ENCODE measurements at regions not wholly inside any gene's neighbourhood (a gene's known extent, or its start where the extent isn't known, plus 50 kb on each side); places are given as distances from the start of the nearest gene placed in this dataset.
A peak's percentile ranks its signal among the peaks of the same experiment; 100 is the strongest.
"Not testable (repeated sequence)": the region's sequence is repeated elsewhere in the genome, so short reads cannot be mapped to it uniquely, and the experiment has no call there.

DNA sequence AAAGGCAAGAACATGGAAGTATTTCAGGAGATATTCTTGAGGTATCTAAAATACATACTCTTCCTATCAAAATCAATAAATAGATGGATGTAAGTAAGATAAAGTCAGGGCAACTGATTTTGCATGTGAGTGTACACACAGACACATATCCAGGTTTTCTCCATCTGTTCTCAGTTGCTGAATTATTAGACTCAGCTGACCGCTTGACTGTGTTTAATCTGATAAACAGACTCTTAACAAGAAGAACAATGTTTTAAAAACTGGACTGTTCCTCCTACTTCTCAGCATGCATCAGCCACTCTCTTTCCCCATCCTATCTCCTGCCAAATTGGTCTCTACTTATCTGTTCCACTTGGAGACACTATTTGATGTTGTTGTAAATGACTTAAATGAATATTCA, 73.5 kb downstream of the GOLGA8G start:
- H3K9me3 ChIP-seq (ENCODE audit: insufficient read depth, low read depth, low read length), result no peaks in the 10 kb centered on the region
- no peak for TF ChIP-seq EZH2 (IDR thresholded peaks at IDR 0.05; ENCODE audit: insufficient read depth, low read length)
- TF ChIP-seq, protein P1, sequence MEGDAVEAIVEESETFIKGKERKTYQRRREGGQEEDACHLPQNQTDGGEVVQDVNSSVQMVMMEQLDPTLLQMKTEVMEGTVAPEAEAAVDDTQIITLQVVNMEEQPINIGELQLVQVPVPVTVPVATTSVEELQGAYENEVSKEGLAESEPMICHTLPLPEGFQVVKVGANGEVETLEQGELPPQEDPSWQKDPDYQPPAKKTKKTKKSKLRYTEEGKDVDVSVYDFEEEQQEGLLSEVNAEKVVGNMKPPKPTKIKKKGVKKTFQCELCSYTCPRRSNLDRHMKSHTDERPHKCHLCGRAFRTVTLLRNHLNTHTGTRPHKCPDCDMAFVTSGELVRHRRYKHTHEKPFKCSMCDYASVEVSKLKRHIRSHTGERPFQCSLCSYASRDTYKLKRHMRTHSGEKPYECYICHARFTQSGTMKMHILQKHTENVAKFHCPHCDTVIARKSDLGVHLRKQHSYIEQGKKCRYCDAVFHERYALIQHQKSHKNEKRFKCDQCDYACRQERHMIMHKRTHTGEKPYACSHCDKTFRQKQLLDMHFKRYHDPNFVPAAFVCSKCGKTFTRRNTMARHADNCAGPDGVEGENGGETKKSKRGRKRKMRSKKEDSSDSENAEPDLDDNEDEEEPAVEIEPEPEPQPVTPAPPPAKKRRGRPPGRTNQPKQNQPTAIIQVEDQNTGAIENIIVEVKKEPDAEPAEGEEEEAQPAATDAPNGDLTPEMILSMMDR (IDR thresholded peaks at IDR 0.05; ENCODE audit: insufficient read depth, low read depth, low read length), result no peak
- no peaks in the 10 kb centered on the region for H4K20me1 ChIP-seq (ENCODE audit: insufficient read depth, low read length)
- Mint-ChIP-seq H3K4me3 (ENCODE audit: unreplicated experiment) (no peak overlapping the region), H3K36me3 (ENCODE audit: low read depth, unreplicated experiment) (peaks cover 3% of the 10 kb centered on the region), H3K4me1 (ENCODE audit: low read depth, unreplicated experiment) (no peaks in the 10 kb centered on the region), H3K27ac (ENCODE audit: unreplicated experiment) (no peak overlapping the region), H3K27me3 (ENCODE audit: low read depth, unreplicated experiment) (peaks cover 15% of the 10 kb centered on the region), H3K9me3 (ENCODE audit: unreplicated experiment) (no peaks in the 10 kb centered on the region)
- no peak overlapping the region for H2AFZ ChIP-seq (ENCODE audit: low read depth, low read length)
- H3K4me2 ChIP-seq (ENCODE audit: low read length), result no peak overlapping the region
- no peaks in the 10 kb centered on the region for H3K79me2 ChIP-seq (ENCODE audit: insufficient read depth, low read length)
- H3K4me1 ChIP-seq (ENCODE audit: insufficient read depth, low read length), result no peaks in the 10 kb centered on the region
- no peaks in the 10 kb centered on the region for H3K27me3 ChIP-seq (ENCODE audit: insufficient read depth, low read length)
- no peak overlapping the region for H3K27ac ChIP-seq (ENCODE audit: low read depth, low read length)
- FAIRE-seq (no peak), DNase-seq (ENCODE audit: low read depth) (no peak)
- H3K36me3 ChIP-seq (ENCODE audit: insufficient read depth, low read length), result no peaks in the 10 kb centered on the region
- no peak overlapping the region for H3K4me3 ChIP-seq (ENCODE audit: insufficient read depth, low read depth, low read length)
- H3K9ac ChIP-seq (ENCODE audit: low read length), result no peak overlapping the region

DNA sequence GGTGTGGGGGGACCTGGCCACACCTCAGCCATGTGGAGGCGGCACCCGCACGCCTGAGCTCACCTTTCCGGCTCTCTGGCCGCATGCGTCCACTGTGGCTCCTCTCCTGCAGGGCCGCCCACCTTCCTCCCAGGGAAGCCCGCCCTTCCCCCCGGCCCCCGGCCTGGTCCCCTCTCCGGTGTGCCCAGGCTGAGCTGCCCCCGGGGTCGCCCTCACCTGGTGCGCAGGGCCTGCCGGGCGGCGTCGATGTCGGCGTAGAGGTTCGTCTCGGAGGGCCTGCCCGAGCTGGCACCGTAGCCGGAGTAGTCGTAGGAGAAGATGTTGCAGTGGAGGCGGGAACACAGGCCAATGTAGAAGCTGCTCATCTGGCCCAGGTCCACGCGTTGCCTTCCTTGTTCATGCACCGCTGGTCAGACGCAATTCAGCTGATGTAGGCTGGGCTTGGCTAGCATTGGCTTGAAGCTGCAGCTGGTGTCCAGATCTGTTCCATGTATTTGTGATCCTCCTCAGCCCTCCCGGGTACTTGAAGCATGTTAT, 75.3 kb downstream of the GOLGA8G start:
- H3K9ac ChIP-seq (ENCODE audit: low read length); H3K79me2 ChIP-seq (ENCODE audit: insufficient read depth, low read length); H3K4me1 Mint-ChIP-seq (ENCODE audit: low read depth, unreplicated experiment); H3K4me2 ChIP-seq (ENCODE audit: low read length); H3K4me1 ChIP-seq (ENCODE audit: insufficient read depth, low read length); H3K4me3 ChIP-seq (ENCODE audit: insufficient read depth, low read depth, low read length); DNase-seq (ENCODE audit: low read depth); H4K20me1 ChIP-seq (ENCODE audit: insufficient read depth, low read length); H3K27ac ChIP-seq (ENCODE audit: low read depth, low read length); H3K27me3 ChIP-seq (ENCODE audit: insufficient read depth, low read length); H3K36me3 ChIP-seq (ENCODE audit: insufficient read depth, low read length); H3K9me3 Mint-ChIP-seq (ENCODE audit: unreplicated experiment); H2AFZ ChIP-seq (ENCODE audit: low read depth, low read length); H3K27ac Mint-ChIP-seq (ENCODE audit: unreplicated experiment); FAIRE-seq; H3K9me3 ChIP-seq (ENCODE audit: insufficient read depth, low read depth, low read length); H3K4me3 Mint-ChIP-seq (ENCODE audit: unreplicated experiment); H3K36me3 Mint-ChIP-seq (ENCODE audit: low read depth, unreplicated experiment): not testable (repeated sequence)
- H3K27me3 Mint-ChIP-seq (ENCODE audit: low read depth, unreplicated experiment), result peaks cover 15% of the 10 kb centered on the region

DNA sequence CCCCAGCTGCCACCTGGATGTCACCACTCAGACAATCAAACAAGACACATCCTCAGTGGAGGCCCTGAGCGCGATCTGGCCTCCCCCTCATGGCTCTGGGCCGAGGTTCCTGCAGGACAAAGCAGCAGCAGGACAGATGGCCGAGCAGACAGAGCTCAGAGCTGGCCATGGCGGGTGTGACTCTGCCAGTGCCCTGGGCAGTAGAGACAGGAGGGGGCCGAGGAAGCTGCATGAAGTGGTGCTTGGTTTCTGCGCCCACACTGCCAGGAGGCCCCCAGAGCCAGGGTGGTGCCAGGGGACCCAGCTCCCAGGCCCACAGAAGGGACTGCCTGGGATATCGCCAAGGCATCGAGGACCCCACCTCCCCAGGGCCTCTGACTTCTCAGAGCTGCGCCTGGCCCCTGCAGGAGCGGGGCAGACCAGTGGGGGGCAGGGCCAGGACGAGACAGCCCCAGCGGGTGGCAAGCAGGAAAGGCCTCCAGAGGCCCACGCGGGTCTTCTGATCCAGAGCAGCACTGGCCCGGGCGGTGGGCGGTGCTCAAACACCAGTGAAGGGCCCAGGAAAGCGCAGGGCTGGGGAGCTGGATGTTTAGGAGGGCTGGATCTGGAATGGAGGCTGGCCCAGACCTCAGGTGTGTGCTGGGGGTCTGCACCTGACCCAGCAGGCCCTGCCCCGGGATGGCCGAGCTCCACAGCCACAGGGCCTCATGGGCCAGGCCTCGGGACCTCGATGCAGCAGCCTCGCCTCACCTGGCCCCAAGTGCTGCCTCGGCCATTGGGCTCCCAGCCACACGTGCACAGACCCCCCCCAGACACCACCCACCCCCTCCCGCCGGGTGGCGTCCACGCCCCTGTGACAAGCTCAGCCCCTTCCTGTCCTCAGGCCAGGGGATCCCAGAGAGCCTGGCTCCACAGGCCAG, 76.0 kb downstream of the GOLGA8G start:
- peak overlapping the region; percentile 60 for H3K4me3 Mint-ChIP-seq (ENCODE audit: unreplicated experiment)
- FAIRE-seq (no peak), DNase-seq (ENCODE audit: low read depth) (no peak)

DNA sequence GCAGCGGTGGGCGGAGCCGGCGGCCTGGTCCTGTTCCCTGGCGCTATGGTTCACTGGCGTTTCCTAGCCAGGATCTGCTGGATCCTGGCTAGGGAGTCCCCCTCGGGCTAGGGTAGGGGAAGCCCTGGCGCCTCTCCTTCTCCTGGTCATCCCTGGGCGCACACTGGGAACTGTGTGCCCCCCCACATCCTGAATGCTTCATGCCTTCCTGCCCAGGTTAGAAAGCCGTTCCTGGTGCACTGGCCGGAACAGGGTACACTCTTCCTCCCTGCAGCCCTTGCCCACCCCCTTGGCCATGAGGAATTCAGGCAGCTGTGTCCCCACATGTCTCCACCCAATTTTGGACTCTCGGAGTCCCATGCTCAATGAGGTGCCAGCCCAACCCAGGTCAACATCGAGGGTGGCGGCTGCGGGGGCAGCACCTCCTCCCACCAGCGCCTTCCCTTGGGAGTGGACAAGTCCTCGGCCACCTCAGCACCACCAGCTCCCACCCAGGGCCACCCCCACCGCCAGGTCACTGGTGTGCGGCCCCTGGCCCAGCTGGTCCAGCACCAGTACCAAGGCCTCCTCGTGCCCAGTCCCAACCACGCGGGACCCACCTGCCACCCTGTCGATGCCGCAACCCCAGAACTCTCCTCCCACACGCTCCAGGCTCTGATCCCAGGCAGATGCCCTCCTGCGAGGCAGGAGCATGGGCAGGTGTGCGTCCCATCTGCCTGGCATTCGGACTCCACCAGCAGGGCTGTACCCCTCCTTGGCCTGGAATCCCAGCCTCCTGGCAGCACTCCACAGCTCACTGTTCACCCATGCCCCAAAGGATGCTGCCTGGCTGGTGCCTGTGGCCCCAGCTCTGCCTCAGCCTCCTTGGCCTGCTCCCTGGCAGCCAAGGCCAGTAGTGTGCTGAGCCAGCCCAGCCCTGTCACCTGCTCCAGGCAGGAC, 77.0 kb downstream of the GOLGA8G start:
- not testable (repeated sequence) for H2AFZ ChIP-seq (ENCODE audit: low read depth, low read length); H3K36me3 Mint-ChIP-seq (ENCODE audit: low read depth, unreplicated experiment); H4K20me1 ChIP-seq (ENCODE audit: insufficient read depth, low read length); H3K4me1 Mint-ChIP-seq (ENCODE audit: low read depth, unreplicated experiment); H3K9ac ChIP-seq (ENCODE audit: low read length); H3K27ac ChIP-seq (ENCODE audit: low read depth, low read length); H3K4me3 ChIP-seq (ENCODE audit: insufficient read depth, low read depth, low read length); H3K27me3 ChIP-seq (ENCODE audit: insufficient read depth, low read length); H3K36me3 ChIP-seq (ENCODE audit: insufficient read depth, low read length); H3K9me3 ChIP-seq (ENCODE audit: insufficient read depth, low read depth, low read length); H3K9me3 Mint-ChIP-seq (ENCODE audit: unreplicated experiment); H3K4me1 ChIP-seq (ENCODE audit: insufficient read depth, low read length); H3K27ac Mint-ChIP-seq (ENCODE audit: unreplicated experiment); H3K4me2 ChIP-seq (ENCODE audit: low read length); H3K79me2 ChIP-seq (ENCODE audit: insufficient read depth, low read length); FAIRE-seq; DNase-seq (ENCODE audit: low read depth)
- H3K4me3 Mint-ChIP-seq (ENCODE audit: unreplicated experiment), result peak overlapping the region; percentile 60
- peaks cover 15% of the 10 kb centered on the region for H3K27me3 Mint-ChIP-seq (ENCODE audit: low read depth, unreplicated experiment)

More for the DNA sequence above, 76.0 kb downstream of the GOLGA8G start:
- H3K9ac ChIP-seq (ENCODE audit: low read length), result no peak overlapping the region
- H3K4me3 ChIP-seq (ENCODE audit: insufficient read depth, low read depth, low read length), result no peak overlapping the region
- no peaks in the 10 kb centered on the region for H4K20me1 ChIP-seq (ENCODE audit: insufficient read depth, low read length)
- no peak for TF ChIP-seq EZH2 (IDR thresholded peaks at IDR 0.05; ENCODE audit: insufficient read depth, low read length)
- TF ChIP-seq, protein P1 (IDR thresholded peaks at IDR 0.05; ENCODE audit: insufficient read depth, low read depth, low read length), result no peak
- Mint-ChIP-seq H3K4me1 (ENCODE audit: low read depth, unreplicated experiment) (no peaks in the 10 kb centered on the region), H3K27me3 (ENCODE audit: low read depth, unreplicated experiment) (peaks cover 15% of the 10 kb centered on the region), H3K9me3 (ENCODE audit: unreplicated experiment) (no peaks in the 10 kb centered on the region), H3K27ac (ENCODE audit: unreplicated experiment) (no peak overlapping the region), H3K36me3 (ENCODE audit: low read depth, unreplicated experiment) (peaks cover 3% of the 10 kb centered on the region)
- no peaks in the 10 kb centered on the region for H3K4me1 ChIP-seq (ENCODE audit: insufficient read depth, low read length)
- no peak overlapping the region for H3K4me2 ChIP-seq (ENCODE audit: low read length)
- no peak overlapping the region for H2AFZ ChIP-seq (ENCODE audit: low read depth, low read length)
- H3K36me3 ChIP-seq (ENCODE audit: insufficient read depth, low read length), result no peaks in the 10 kb centered on the region
- H3K27me3 ChIP-seq (ENCODE audit: insufficient read depth, low read length), result no peaks in the 10 kb centered on the region
- no peaks in the 10 kb centered on the region for H3K79me2 ChIP-seq (ENCODE audit: insufficient read depth, low read length)
- no peaks in the 10 kb centered on the region for H3K9me3 ChIP-seq (ENCODE audit: insufficient read depth, low read depth, low read length)
- no peak overlapping the region for H3K27ac ChIP-seq (ENCODE audit: low read depth, low read length)

Measured in astrocyte (in vitro differentiated cells and primary cell).